PC-3 (cell line): ENCODE measurements at regions not wholly inside any gene's neighbourhood (a gene's known extent, or its start where the extent isn't known, plus 50 kb on each side); places are given as distances from the start of the nearest gene placed in this dataset.

ENCODE experiments used
- EZH2 ChIP-seq: fragments of 300-600 bp; sonication (generic); IDR thresholded peaks from one replicate; pipeline ENCODE4 v1.6.1; 2017; ENCODE audit warnings: antibody characterized with exemption, mild to moderate bottlenecking, low read length; ENCODE audit not compliant: unreplicated experiment
- EZH2phosphoT487 ChIP-seq: fragments of 300-600 bp; sonication (generic); IDR thresholded peaks from 2 replicates; pipeline ENCODE4 v1.6.1; 2018; ENCODE audit warnings: mild to moderate bottlenecking, antibody characterized with exemption, low read length, borderline replicate concordance
- TF ChIP-seq, protein P1 (sequence below): fragments of 300-600 bp; sonication (generic); conservative IDR thresholded peaks from 2 replicates; pipeline ENCODE4 v1.5.1; 2017; ENCODE audit warnings: antibody characterized with exemption, low read depth, mild to moderate bottlenecking, low read length

DNA sequence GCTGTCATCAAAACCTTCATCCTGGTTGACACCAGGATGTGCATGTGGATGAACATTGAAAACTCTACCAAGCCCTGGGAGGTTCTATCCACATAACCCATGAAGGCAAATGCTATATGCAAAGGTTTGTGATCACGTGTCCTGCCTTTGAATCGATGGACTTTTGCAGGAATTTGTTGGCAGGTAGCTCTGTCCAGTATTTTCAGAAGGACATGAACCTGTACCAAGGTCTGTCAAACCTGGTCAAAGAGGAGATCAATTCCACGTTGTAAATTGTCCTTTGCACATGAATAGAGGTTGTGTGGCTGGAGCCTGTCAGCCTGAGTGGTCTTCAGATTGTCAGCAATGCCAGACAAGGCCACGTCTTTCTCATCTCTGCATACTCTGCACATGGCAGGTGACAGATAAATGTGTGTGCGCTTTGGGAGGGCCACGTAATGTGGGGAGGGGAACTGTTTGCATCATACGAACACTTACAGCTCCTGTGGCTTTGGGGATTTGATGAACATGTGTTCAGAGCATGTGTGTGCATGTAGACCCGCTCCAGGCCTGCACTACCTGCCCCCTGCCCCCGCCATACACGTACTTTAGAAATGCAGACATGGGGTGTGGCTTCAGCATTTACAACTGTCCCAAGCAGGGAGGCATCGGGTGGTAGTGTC lies 169.1 kb downstream of the ERMARD start:
- TF ChIP-seq, protein P1, sequence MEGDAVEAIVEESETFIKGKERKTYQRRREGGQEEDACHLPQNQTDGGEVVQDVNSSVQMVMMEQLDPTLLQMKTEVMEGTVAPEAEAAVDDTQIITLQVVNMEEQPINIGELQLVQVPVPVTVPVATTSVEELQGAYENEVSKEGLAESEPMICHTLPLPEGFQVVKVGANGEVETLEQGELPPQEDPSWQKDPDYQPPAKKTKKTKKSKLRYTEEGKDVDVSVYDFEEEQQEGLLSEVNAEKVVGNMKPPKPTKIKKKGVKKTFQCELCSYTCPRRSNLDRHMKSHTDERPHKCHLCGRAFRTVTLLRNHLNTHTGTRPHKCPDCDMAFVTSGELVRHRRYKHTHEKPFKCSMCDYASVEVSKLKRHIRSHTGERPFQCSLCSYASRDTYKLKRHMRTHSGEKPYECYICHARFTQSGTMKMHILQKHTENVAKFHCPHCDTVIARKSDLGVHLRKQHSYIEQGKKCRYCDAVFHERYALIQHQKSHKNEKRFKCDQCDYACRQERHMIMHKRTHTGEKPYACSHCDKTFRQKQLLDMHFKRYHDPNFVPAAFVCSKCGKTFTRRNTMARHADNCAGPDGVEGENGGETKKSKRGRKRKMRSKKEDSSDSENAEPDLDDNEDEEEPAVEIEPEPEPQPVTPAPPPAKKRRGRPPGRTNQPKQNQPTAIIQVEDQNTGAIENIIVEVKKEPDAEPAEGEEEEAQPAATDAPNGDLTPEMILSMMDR = no peak
- TF ChIP-seq EZH2phosphoT487 (no peak), EZH2 (no peak)
